ENCODE measurements at regions not wholly inside any gene's neighbourhood (a gene's known extent, or its start where the extent isn't known, plus 50 kb on each side); places are given as distances from the start of the nearest gene placed in this dataset.

DNA sequence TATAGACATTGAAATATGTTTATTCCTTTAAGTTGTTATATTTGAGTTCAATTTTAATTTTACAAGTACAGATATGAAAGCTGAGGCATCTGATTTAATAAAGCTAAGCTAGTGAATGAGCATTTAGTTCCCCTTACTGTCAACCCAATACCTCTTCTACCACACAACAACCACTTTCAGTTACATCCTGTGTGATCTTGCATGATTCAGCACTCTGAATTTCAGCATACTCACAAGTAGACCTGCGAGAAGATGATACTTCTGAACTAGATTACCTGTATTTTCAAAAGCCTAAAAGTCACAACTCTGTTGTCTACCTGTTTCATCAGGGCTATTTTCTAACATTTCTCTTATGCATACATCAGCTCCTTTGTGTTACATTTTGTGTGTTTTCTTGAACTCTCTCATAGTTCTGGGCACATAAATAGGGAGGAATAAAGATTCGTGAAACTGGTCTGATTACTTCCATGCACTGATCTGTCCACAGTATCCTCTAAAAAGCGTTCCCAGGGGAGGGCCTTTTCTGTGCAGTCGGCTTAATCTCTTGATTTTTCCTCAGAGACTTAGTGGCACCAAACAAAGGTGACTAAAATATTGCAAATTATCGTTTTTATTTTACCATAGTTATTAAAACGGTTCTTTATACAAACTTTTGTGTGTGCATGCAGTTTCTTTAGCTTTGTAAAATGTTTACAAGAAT, 2025.5 kb upstream of the NUDT12 start:
- H3K27ac ChIP-seq (replicated peaks): no peak overlapping the region
- H3K9me3 ChIP-seq (replicated peaks): peaks cover 28% of the 10 kb centered on the region
- no peaks in the 10 kb centered on the region for H3K4me1 ChIP-seq
- TF ChIP-seq, protein P1, sequence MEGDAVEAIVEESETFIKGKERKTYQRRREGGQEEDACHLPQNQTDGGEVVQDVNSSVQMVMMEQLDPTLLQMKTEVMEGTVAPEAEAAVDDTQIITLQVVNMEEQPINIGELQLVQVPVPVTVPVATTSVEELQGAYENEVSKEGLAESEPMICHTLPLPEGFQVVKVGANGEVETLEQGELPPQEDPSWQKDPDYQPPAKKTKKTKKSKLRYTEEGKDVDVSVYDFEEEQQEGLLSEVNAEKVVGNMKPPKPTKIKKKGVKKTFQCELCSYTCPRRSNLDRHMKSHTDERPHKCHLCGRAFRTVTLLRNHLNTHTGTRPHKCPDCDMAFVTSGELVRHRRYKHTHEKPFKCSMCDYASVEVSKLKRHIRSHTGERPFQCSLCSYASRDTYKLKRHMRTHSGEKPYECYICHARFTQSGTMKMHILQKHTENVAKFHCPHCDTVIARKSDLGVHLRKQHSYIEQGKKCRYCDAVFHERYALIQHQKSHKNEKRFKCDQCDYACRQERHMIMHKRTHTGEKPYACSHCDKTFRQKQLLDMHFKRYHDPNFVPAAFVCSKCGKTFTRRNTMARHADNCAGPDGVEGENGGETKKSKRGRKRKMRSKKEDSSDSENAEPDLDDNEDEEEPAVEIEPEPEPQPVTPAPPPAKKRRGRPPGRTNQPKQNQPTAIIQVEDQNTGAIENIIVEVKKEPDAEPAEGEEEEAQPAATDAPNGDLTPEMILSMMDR (IDR thresholded peaks at IDR 0.05; ENCODE audit: borderline replicate concordance): no peak
- no peak for DNase-seq
- no peak overlapping the region for H3K4me3 ChIP-seq
- H3K27me3 ChIP-seq (ENCODE audit: low read depth): no peaks in the 10 kb centered on the region
- no peaks in the 10 kb centered on the region for H3K36me3 ChIP-seq
- intact Hi-C loops (cut with micrococcal nuclease): no loop called here

GRCh38 chr5:105581988-105582690, 2019.5 kb upstream of the NUDT12 start:
- Histone ChIP-seq H3K4me1 (no peaks in the 10 kb centered on the region), H3K36me3 (no peaks in the 10 kb centered on the region), H3K27me3 (ENCODE audit: low read depth) (no peaks in the 10 kb centered on the region), H3K4me3 (no peak overlapping the region), H3K9me3 (replicated peaks) (peaks cover 41% of the 10 kb centered on the region), H3K27ac (replicated peaks) (no peak overlapping the region)
- TF ChIP-seq, protein P1 (IDR thresholded peaks at IDR 0.05; ENCODE audit: borderline replicate concordance): no peak
- intact Hi-C loops (cut with micrococcal nuclease): no loop called here
- DNase-seq: no peak

DNA sequence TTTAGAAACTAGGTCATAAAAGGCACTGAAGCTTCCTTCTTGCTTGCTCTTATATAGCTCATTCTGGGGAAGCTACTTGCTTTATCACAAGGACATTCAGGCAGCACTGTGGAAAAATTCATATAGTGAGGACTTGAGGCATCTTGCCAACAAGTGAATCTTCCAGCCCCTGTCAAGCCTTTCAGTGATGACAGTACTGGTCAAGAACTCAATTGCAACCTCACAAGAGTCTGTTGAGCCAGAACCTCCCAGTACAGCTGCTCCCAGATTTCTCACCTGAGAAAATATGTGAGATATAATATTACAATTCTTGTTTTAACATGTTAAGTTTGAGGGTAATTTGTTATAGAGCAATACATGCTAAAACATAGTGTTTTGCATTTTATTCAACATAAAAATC, 2011.0 kb upstream of the NUDT12 start:
- no peak overlapping the region for H3K27ac ChIP-seq (replicated peaks)
- H3K4me1 ChIP-seq: no peaks in the 10 kb centered on the region
- H3K4me3 ChIP-seq: no peak overlapping the region
- TF ChIP-seq, protein P1 (IDR thresholded peaks at IDR 0.05; ENCODE audit: borderline replicate concordance): no peak
- H3K36me3 ChIP-seq: no peaks in the 10 kb centered on the region
- H3K27me3 ChIP-seq (ENCODE audit: low read depth): no peaks in the 10 kb centered on the region
- intact Hi-C loops (cut with micrococcal nuclease): no loop called here
- no peak for DNase-seq
- peaks cover 23% of the 10 kb centered on the region for H3K9me3 ChIP-seq (replicated peaks)

GRCh38 chr5:105565531-105565930, 2002.9 kb upstream of the NUDT12 start:
- Histone ChIP-seq H3K4me1 (no peaks in the 10 kb centered on the region), H3K36me3 (no peaks in the 10 kb centered on the region), H3K27me3 (ENCODE audit: low read depth) (no peaks in the 10 kb centered on the region), H3K9me3 (replicated peaks) (peaks cover 7% of the 10 kb centered on the region), H3K4me3 (no peak overlapping the region), H3K27ac (replicated peaks) (no peak overlapping the region)
- TF ChIP-seq, protein P1 (IDR thresholded peaks at IDR 0.05; ENCODE audit: borderline replicate concordance): no peak
- intact Hi-C loops (cut with micrococcal nuclease): no loop called here
- DNase-seq: no peak

DNA sequence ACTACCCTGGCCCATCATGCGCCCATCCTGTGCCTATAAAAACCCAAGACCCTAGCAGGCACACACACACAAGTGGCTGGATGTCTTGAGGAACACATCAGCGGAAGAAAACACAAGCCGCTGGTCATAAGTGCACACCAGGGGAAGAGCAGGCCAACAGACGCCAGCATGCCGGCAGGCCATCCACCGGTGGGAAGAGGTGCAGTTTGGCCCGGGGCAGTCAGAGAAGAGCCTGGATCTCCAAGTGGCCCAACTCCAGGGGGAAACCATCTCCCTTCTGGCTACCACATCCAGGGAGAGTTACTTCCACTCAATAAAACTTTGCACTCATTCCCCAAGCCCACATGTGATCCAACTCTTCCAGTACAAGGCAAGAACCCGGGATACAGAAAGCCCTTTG, 2001.3 kb upstream of the NUDT12 start:
- TF ChIP-seq, protein P1 (IDR thresholded peaks at IDR 0.05; ENCODE audit: borderline replicate concordance): no peak
- H3K4me3 ChIP-seq: no peak overlapping the region
- intact Hi-C loops (cut with micrococcal nuclease): no loop called here
- no peaks in the 10 kb centered on the region for H3K27me3 ChIP-seq (ENCODE audit: low read depth)
- H3K27ac ChIP-seq (replicated peaks): no peak overlapping the region
- H3K9me3 ChIP-seq (replicated peaks): peaks cover 7% of the 10 kb centered on the region
- H3K4me1 ChIP-seq: no peaks in the 10 kb centered on the region
- H3K36me3 ChIP-seq: no peaks in the 10 kb centered on the region
- DNase-seq: no peak

Data from left ventricle myocardium inferior (tissue), 1 donor.